ENCODE measurements at regions not wholly inside any gene's neighbourhood (a gene's known extent, or its start where the extent isn't known, plus 50 kb on each side); places are given as distances from the start of the nearest gene placed in this dataset.
"Not testable (repeated sequence)": the region's sequence is repeated elsewhere in the genome, so short reads cannot be mapped to it uniquely, and the experiment has no call there.

DNA sequence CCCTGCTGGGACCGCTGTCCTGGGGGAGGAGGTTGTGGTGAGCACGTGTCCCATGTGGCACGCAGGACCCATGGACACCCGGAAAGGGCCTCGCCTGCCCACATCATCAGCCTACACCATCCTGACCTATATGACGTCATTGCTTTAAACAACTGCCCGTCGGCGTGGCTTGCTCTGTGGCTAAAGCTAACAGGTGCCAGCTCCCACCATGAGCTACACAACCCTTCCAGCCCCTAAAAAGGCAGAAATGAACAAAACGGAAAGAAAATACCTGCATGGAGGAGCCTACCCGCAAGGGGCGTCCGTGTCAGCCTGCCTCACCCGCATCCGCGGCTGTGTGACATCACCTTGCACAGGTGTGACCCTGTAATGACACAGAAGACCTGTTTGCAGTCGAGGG is 481.8 kb downstream of the BRD1 start:
- H3K4me1 Mint-ChIP-seq, result peaks cover 13% of the 10 kb centered on the region
- no peaks in the 10 kb centered on the region for H3K36me3 Mint-ChIP-seq (ENCODE audit: low read depth)
- H3K9me3 Mint-ChIP-seq, result peaks cover 14% of the 10 kb centered on the region
- H3K27me3 Mint-ChIP-seq (ENCODE audit: low read depth), result peaks cover 55% of the 10 kb centered on the region
- TF ChIP-seq, protein P1, sequence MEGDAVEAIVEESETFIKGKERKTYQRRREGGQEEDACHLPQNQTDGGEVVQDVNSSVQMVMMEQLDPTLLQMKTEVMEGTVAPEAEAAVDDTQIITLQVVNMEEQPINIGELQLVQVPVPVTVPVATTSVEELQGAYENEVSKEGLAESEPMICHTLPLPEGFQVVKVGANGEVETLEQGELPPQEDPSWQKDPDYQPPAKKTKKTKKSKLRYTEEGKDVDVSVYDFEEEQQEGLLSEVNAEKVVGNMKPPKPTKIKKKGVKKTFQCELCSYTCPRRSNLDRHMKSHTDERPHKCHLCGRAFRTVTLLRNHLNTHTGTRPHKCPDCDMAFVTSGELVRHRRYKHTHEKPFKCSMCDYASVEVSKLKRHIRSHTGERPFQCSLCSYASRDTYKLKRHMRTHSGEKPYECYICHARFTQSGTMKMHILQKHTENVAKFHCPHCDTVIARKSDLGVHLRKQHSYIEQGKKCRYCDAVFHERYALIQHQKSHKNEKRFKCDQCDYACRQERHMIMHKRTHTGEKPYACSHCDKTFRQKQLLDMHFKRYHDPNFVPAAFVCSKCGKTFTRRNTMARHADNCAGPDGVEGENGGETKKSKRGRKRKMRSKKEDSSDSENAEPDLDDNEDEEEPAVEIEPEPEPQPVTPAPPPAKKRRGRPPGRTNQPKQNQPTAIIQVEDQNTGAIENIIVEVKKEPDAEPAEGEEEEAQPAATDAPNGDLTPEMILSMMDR (IDR thresholded peaks at IDR 0.05; ENCODE audit: unreplicated experiment in 3 of 3), result no peak
- no peak overlapping the region for H3K4me3 Mint-ChIP-seq
- H3K27ac Mint-ChIP-seq, result no peak overlapping the region

GRCh38 chr22:49344656-49345055 is 483.0 kb downstream of the BRD1 start:
- no peaks in the 10 kb centered on the region for H3K36me3 Mint-ChIP-seq (ENCODE audit: low read depth)
- TF ChIP-seq, protein P1 (IDR thresholded peaks at IDR 0.05; ENCODE audit: unreplicated experiment in 3 of 3), result no peak
- H3K27ac Mint-ChIP-seq, result peak overlapping the region in 1 of 3 experiments; percentile 14
- peaks cover 57% of the 10 kb centered on the region for H3K27me3 Mint-ChIP-seq (ENCODE audit: low read depth)
- peaks cover 9% of the 10 kb centered on the region for H3K4me1 Mint-ChIP-seq
- no peak overlapping the region for H3K4me3 Mint-ChIP-seq
- peaks cover 14% of the 10 kb centered on the region for H3K9me3 Mint-ChIP-seq

DNA sequence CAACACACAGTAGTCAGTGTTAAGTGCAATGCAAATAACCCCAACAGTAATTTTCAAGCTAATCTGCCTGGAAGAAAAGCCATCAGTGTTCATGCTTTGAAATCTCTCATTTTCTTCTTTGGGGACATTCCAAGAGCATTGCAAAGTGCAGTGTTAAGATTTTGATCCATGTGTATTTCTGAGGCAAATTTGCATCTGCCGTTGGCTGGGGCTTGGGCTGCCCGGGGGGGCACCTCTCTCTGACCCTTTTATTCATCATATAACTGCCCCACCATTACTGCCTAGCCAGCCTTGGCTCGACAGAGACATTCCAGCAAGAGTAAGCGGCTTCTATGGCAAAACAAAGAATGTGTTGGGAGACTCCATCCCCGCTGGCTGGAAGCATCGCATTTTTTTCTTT is 483.5 kb downstream of the BRD1 start:
- Mint-ChIP-seq H3K27me3 (ENCODE audit: low read depth) (peaks cover 57% of the 10 kb centered on the region), H3K4me3 (no peak overlapping the region), H3K36me3 (ENCODE audit: low read depth) (no peaks in the 10 kb centered on the region), H3K9me3 (peaks cover 14% of the 10 kb centered on the region), H3K4me1 (peaks cover 9% of the 10 kb centered on the region), H3K27ac (no peak overlapping the region)
- TF ChIP-seq, protein P1 (IDR thresholded peaks at IDR 0.05; ENCODE audit: unreplicated experiment in 3 of 3), result no peak

DNA sequence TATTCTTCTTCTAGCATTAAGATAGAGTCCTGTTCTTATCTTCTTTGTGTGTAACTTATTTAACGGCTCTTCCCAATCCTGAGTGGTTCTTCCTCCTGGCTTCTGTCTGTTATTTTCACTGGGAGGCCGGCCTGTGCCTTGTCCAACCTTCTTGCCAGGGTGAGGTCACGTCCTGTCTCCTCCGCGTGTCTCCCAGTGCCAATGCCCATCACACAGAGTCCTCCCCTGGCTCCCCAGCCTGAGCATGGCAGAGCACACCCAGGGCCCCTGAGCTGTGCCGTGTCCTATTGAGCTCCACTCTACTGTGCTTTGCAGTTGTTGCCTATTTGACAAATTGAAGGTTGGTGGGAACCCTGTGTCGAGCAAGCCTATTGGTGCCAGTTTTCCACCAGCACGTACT is 487.3 kb downstream of the BRD1 start:
- Mint-ChIP-seq H3K27ac (no peak overlapping the region), H3K36me3 (ENCODE audit: low read depth) (no peaks in the 10 kb centered on the region), H3K27me3 (ENCODE audit: low read depth) (peaks cover 50% of the 10 kb centered on the region), H3K4me3 (no peak overlapping the region), H3K9me3 (peaks cover 11% of the 10 kb centered on the region), H3K4me1 (peaks cover 9% of the 10 kb centered on the region)
- TF ChIP-seq, protein P1 (IDR thresholded peaks at IDR 0.05; ENCODE audit: unreplicated experiment in 3 of 3), result no peak

- not testable (repeated sequence) for H3K4me1 Mint-ChIP-seq; H3K36me3 Mint-ChIP-seq (ENCODE audit: low read depth); H3K27ac Mint-ChIP-seq; H3K9me3 Mint-ChIP-seq; H3K4me3 Mint-ChIP-seq
- peaks cover 51% of the 10 kb centered on the region for H3K27me3 Mint-ChIP-seq (ENCODE audit: low read depth)
Observed at GRCh38 chr22:49336483-49336882, 491.2 kb downstream of the BRD1 start.

- Mint-ChIP-seq H3K27me3 (ENCODE audit: low read depth) (peaks cover 41% of the 10 kb centered on the region), H3K4me1 (no peaks in the 10 kb centered on the region), H3K36me3 (ENCODE audit: low read depth) (no peaks in the 10 kb centered on the region), H3K4me3 (no peak overlapping the region), H3K9me3 (no peaks in the 10 kb centered on the region), H3K27ac (no peak overlapping the region)
- TF ChIP-seq, protein P1 (IDR thresholded peaks at IDR 0.05; ENCODE audit: unreplicated experiment in 3 of 3), result no peak
Observed at GRCh38 chr22:49334976-49335375, 492.7 kb downstream of the BRD1 start.

Measured in nephron (organoid).